ENCODE measurements at regions not wholly inside any gene's neighbourhood (a gene's known extent, or its start where the extent isn't known, plus 50 kb on each side); places are given as distances from the start of the nearest gene placed in this dataset.

- no peak for TF ChIP-seq POLR2A (IDR thresholded peaks at IDR 0.05; ENCODE audit: insufficient read depth in 1 of 2, low read depth in 2 of 2, low read length in 2 of 2)
- TF ChIP-seq, protein P1, sequence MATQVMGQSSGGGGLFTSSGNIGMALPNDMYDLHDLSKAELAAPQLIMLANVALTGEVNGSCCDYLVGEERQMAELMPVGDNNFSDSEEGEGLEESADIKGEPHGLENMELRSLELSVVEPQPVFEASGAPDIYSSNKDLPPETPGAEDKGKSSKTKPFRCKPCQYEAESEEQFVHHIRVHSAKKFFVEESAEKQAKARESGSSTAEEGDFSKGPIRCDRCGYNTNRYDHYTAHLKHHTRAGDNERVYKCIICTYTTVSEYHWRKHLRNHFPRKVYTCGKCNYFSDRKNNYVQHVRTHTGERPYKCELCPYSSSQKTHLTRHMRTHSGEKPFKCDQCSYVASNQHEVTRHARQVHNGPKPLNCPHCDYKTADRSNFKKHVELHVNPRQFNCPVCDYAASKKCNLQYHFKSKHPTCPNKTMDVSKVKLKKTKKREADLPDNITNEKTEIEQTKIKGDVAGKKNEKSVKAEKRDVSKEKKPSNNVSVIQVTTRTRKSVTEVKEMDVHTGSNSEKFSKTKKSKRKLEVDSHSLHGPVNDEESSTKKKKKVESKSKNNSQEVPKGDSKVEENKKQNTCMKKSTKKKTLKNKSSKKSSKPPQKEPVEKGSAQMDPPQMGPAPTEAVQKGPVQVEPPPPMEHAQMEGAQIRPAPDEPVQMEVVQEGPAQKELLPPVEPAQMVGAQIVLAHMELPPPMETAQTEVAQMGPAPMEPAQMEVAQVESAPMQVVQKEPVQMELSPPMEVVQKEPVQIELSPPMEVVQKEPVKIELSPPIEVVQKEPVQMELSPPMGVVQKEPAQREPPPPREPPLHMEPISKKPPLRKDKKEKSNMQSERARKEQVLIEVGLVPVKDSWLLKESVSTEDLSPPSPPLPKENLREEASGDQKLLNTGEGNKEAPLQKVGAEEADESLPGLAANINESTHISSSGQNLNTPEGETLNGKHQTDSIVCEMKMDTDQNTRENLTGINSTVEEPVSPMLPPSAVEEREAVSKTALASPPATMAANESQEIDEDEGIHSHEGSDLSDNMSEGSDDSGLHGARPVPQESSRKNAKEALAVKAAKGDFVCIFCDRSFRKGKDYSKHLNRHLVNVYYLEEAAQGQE (IDR thresholded peaks at IDR 0.05; ENCODE audit: borderline replicate concordance in 1 of 2, low read depth in 1 of 2, low read length in 2 of 2) = no peak
- no peak for TF ChIP-seq CREB1 (IDR thresholded peaks at IDR 0.05)
- no peak for TF ChIP-seq CREB1 (CRISPR knock-in tag; IDR thresholded peaks at IDR 0.05)
- TF ChIP-seq PHF8 (CRISPR knock-in tag; IDR thresholded peaks at IDR 0.05) = no peak
- no peak for TF ChIP-seq POLR2AphosphoS2 (IDR thresholded peaks at IDR 0.05; ENCODE audit: low read depth, low read length)
- TF ChIP-seq, protein P2, sequence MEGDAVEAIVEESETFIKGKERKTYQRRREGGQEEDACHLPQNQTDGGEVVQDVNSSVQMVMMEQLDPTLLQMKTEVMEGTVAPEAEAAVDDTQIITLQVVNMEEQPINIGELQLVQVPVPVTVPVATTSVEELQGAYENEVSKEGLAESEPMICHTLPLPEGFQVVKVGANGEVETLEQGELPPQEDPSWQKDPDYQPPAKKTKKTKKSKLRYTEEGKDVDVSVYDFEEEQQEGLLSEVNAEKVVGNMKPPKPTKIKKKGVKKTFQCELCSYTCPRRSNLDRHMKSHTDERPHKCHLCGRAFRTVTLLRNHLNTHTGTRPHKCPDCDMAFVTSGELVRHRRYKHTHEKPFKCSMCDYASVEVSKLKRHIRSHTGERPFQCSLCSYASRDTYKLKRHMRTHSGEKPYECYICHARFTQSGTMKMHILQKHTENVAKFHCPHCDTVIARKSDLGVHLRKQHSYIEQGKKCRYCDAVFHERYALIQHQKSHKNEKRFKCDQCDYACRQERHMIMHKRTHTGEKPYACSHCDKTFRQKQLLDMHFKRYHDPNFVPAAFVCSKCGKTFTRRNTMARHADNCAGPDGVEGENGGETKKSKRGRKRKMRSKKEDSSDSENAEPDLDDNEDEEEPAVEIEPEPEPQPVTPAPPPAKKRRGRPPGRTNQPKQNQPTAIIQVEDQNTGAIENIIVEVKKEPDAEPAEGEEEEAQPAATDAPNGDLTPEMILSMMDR (CRISPR knock-in tag; IDR thresholded peaks at IDR 0.05) = no peak
Observed at GRCh38 chr6:43932259-43933147, 162.5 kb downstream of the VEGFA start.
